ENCODE measurements at regions not wholly inside any gene's neighbourhood (a gene's known extent, or its start where the extent isn't known, plus 50 kb on each side); places are given as distances from the start of the nearest gene placed in this dataset.

DNA sequence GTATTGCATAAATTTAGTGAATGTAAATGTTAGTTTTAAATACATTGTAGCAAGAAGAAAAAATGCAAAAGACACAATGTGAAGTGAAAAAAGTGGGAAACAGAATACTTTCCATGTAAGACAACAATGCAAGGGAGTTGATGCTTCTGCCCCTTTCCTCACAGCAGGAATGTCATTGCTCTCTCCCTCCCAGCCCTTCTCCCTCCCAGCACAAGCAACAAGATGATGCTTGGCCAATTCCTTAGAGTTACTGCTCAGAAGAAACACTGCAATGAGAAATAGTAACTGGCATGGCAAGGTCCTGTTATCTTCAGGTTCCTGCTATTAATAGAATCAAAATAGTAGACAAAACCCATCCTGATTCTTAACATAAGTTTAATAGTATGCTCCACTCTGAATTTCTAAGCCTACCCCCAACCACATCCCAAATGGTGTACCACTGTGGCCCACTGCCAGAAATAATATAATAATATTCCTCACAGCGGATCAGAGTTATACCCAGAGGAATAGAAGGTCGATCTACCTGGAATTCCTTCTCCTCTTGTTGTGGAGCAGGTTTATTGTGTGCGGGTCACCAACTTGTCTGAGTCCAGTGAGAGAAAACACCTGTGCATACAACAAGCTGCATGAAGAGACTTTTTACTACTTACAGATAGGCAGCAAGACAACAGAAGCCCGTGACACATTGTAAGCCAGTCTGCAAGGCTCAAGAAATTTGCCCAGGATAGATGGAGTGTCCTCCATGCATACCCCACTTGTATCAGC lies 69.8 kb upstream of the SLC7A11 start:
- H3K27ac ChIP-seq (ENCODE audit: low read depth, low read length): no peak overlapping the region
- no peak for DNase-seq (ENCODE audit: low read depth, low spot score)
- POLR2A ChIA-PET: no interaction called here
- H3K27me3 ChIP-seq (ENCODE audit: control insufficient read depth, insufficient read depth, low read length): no peaks in the 10 kb centered on the region
- H3K9me3 ChIP-seq (ENCODE audit: control insufficient read depth, insufficient read depth, low read length): no peaks in the 10 kb centered on the region
- TF ChIP-seq, protein P1, sequence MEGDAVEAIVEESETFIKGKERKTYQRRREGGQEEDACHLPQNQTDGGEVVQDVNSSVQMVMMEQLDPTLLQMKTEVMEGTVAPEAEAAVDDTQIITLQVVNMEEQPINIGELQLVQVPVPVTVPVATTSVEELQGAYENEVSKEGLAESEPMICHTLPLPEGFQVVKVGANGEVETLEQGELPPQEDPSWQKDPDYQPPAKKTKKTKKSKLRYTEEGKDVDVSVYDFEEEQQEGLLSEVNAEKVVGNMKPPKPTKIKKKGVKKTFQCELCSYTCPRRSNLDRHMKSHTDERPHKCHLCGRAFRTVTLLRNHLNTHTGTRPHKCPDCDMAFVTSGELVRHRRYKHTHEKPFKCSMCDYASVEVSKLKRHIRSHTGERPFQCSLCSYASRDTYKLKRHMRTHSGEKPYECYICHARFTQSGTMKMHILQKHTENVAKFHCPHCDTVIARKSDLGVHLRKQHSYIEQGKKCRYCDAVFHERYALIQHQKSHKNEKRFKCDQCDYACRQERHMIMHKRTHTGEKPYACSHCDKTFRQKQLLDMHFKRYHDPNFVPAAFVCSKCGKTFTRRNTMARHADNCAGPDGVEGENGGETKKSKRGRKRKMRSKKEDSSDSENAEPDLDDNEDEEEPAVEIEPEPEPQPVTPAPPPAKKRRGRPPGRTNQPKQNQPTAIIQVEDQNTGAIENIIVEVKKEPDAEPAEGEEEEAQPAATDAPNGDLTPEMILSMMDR (IDR thresholded peaks at IDR 0.05; ENCODE audit: low read depth, low read length): no peak
- CTCF ChIA-PET: no interaction called here
- no peak overlapping the region for H3K4me3 ChIP-seq (ENCODE audit: low read depth, low read length)

DNA sequence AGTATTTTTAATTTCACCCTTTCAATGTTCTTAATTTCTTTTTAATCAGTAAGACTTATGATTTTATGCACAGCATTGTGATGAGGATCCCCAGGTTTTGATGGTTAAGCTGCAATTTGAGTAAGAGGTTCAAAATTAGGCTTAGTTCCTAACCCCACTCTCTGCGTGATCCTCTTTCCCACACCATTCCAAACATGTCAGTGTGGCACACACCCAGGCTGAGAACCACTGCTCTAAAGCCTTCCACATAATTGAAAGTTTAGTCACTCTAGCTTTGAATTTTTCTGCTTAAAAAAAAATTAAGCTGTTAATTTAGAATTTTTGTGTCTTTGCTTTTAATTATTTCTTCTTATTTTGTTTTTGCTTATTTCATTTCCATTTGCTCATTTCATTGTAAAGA lies 68.8 kb upstream of the SLC7A11 start:
- ChIA-PET CTCF (no interaction called here), POLR2A (no interaction called here)
- Histone ChIP-seq H3K4me3 (ENCODE audit: low read depth, low read length) (no peak overlapping the region), H3K27me3 (ENCODE audit: control insufficient read depth, insufficient read depth, low read length) (no peaks in the 10 kb centered on the region), H3K27ac (ENCODE audit: low read depth, low read length) (no peak overlapping the region), H3K9me3 (ENCODE audit: control insufficient read depth, insufficient read depth, low read length) (no peaks in the 10 kb centered on the region)
- DNase-seq (ENCODE audit: low read depth, low spot score): no peak
- TF ChIP-seq, protein P1 (IDR thresholded peaks at IDR 0.05; ENCODE audit: low read depth, low read length): no peak

DNA sequence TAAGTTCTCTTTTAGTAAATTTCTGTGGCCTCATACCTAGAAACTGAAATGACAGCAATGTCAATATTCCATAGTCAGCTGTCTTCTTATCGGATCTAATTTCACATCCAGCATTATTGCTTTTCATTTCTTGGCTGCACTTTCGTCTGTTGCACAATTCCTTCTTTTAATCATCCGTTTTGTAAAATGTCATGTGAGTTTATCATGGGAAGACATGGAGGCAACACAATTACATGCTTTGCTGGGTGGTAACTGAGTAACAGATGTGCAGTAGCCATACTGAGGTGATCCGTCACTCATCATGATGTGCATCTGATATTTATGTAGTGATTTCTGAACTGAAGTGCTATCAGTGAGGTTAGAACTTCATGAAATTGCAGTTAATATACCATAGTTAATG lies 68.3 kb upstream of the SLC7A11 start:
- Histone ChIP-seq H3K27ac (ENCODE audit: low read depth, low read length) (no peak overlapping the region), H3K4me3 (ENCODE audit: low read depth, low read length) (no peak overlapping the region), H3K9me3 (ENCODE audit: control insufficient read depth, insufficient read depth, low read length) (no peaks in the 10 kb centered on the region), H3K27me3 (ENCODE audit: control insufficient read depth, insufficient read depth, low read length) (no peaks in the 10 kb centered on the region)
- ChIA-PET POLR2A (no interaction called here), CTCF (no interaction called here)
- TF ChIP-seq, protein P1 (IDR thresholded peaks at IDR 0.05; ENCODE audit: low read depth, low read length): no peak
- DNase-seq (ENCODE audit: low read depth, low spot score): no peak

DNA sequence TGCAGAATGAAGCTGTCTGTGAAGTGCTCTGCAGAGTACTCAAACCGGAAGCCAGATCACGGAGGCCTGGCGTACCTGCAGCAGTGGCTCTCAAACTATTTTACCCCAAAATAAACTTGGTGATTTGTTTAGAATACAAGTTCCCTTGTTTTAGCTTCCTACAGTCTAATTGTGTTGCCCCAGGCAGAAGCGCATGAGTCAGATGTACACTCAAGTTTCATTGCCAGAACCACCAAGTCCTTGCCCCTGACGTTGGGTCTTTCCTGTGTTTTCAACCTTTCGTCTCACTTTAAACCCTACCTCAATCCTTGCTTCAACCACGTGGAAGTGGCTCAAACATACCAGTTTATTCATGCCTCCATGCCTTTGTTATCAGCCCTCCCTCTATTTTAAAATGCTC lies 66.2 kb upstream of the SLC7A11 start:
- ChIA-PET POLR2A (no interaction called here), CTCF (no interaction called here)
- no peaks in the 10 kb centered on the region for H3K9me3 ChIP-seq (ENCODE audit: control insufficient read depth, insufficient read depth, low read length)
- no peak overlapping the region for H3K4me3 ChIP-seq (ENCODE audit: low read depth, low read length)
- H3K27me3 ChIP-seq (ENCODE audit: control insufficient read depth, insufficient read depth, low read length): no peaks in the 10 kb centered on the region
- TF ChIP-seq, protein P1 (IDR thresholded peaks at IDR 0.05; ENCODE audit: low read depth, low read length): no peak
- DNase-seq (ENCODE audit: low read depth, low spot score): no peak
- no peak overlapping the region for H3K27ac ChIP-seq (ENCODE audit: low read depth, low read length)

DNA sequence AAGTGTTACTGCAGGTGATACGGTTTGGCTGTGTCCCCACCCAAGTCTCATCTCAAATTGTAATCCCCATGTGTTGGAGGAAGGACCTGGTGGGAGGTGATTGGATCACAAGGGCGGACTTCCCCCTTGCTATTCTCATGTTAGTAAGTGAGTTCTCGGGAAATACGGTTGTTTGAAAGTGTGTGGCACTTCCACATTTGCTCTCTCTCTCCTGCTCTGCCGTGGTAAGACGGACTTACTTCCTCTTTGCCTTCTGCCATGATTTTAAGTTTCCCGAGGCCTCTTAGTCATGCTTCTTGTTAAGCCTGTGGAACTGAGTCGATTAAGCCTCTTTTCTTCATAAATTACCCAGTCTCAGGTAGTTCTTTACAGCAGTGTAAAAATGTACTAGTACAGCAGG lies 65.2 kb upstream of the SLC7A11 start:
- no peak overlapping the region for H3K27ac ChIP-seq (ENCODE audit: low read depth, low read length)
- H3K4me3 ChIP-seq (ENCODE audit: low read depth, low read length): no peak overlapping the region
- no peaks in the 10 kb centered on the region for H3K9me3 ChIP-seq (ENCODE audit: control insufficient read depth, insufficient read depth, low read length)
- TF ChIP-seq, protein P1 (IDR thresholded peaks at IDR 0.05; ENCODE audit: low read depth, low read length): no peak
- no peak for DNase-seq (ENCODE audit: low read depth, low spot score)
- H3K27me3 ChIP-seq (ENCODE audit: control insufficient read depth, insufficient read depth, low read length): no peaks in the 10 kb centered on the region
- ChIA-PET CTCF (no interaction called here), POLR2A (no interaction called here)
